IPS-20b (cell line): ENCODE measurements at regions not wholly inside any gene's neighbourhood (a gene's known extent, or its start where the extent isn't known, plus 50 kb on each side); places are given as distances from the start of the nearest gene placed in this dataset.

Experiments used
- H3K27ac ChIP-seq: one replicate; pipeline ENCODE4 v1.5.1; 2013; ENCODE audit warnings: low read length
- H3K27me3 ChIP-seq: 2 replicates; pipeline ENCODE4 v1.6.1; 2013; ENCODE audit warnings: mild to moderate bottlenecking, low read length, inconsistent platforms; ENCODE audit not compliant: insufficient read depth
- H3K36me3 ChIP-seq: 2 replicates; pipeline ENCODE4 v1.6.1; 2013; ENCODE audit warnings: low read depth, mild to moderate bottlenecking, inconsistent platforms, low read length, moderate library complexity; ENCODE audit not compliant: insufficient read depth
- H3K4me1 ChIP-seq: 2 replicates; pipeline ENCODE4 v1.6.1; 2013; ENCODE audit warnings: mild to moderate bottlenecking, control low read depth, inconsistent platforms, low read length, moderate library complexity; ENCODE audit not compliant: insufficient read depth
- H3K4me3 ChIP-seq: 2 replicates; pipeline ENCODE4 v1.5.1; 2013; ENCODE audit warnings: mild to moderate bottlenecking, low read length, inconsistent platforms
- H3K9ac ChIP-seq: 2 replicates; pipeline ENCODE4 v1.6.1; 2013; ENCODE audit warnings: low read depth, mild to moderate bottlenecking, inconsistent platforms, low read length, moderate library complexity
- H3K9me3 ChIP-seq: 2 replicates; pipeline ENCODE4 v1.6.1; 2013; ENCODE audit warnings: mild to moderate bottlenecking, low read depth, low read length, inconsistent platforms; ENCODE audit not compliant: insufficient read depth

- Histone ChIP-seq H3K9me3 (0 out of 2 replicates have a peak, but pooled peaks cover 3% of the 10 kb centered on the region), H3K27ac (no peak overlapping the region), H3K4me1 (no peaks in the 10 kb centered on the region; the same call in 1 of the 2 replicates), H3K4me3 (no peak overlapping the region), H3K36me3 (no peaks in the 10 kb centered on the region), H3K9ac (no peak overlapping the region), H3K27me3 (no peaks in the 10 kb centered on the region)
Measured at GRCh38 chr3:34925851-34926250, 713.5 kb upstream of the ARPP21 start.

- no peaks in the 10 kb centered on the region for H3K4me1 ChIP-seq
- H3K4me3 ChIP-seq = no peak overlapping the region
- no peaks in the 10 kb centered on the region for H3K27me3 ChIP-seq
- H3K9ac ChIP-seq = no peak overlapping the region
- no peak overlapping the region for H3K27ac ChIP-seq
- 0 out of 2 replicates have a peak, but pooled peaks cover 4% of the 10 kb centered on the region for H3K9me3 ChIP-seq
- H3K36me3 ChIP-seq = no peaks in the 10 kb centered on the region
Measured at GRCh38 chr3:34929036-34929435, 710.3 kb upstream of the ARPP21 start.

- Histone ChIP-seq H3K9ac (no peak overlapping the region), H3K27ac (no peak overlapping the region), H3K27me3 (no peaks in the 10 kb centered on the region), H3K4me3 (no peak overlapping the region), H3K9me3 (peaks cover 10% of the 10 kb centered on the region; the same call in 1 of the 2 replicates), H3K36me3 (no peaks in the 10 kb centered on the region), H3K4me1 (no peaks in the 10 kb centered on the region)
Measured at GRCh38 chr3:34934660-34935059, 704.7 kb upstream of the ARPP21 start.

GRCh38 chr3:34938784-34939183 lies 700.5 kb upstream of the ARPP21 start:
- Histone ChIP-seq H3K4me1 (no peaks in the 10 kb centered on the region), H3K36me3 (no peaks in the 10 kb centered on the region), H3K9ac (no peak overlapping the region), H3K27ac (no peak overlapping the region), H3K4me3 (no peak overlapping the region), H3K9me3 (peaks cover 6% of the 10 kb centered on the region; the same call in 1 of the 2 replicates), H3K27me3 (no peaks in the 10 kb centered on the region)

DNA sequence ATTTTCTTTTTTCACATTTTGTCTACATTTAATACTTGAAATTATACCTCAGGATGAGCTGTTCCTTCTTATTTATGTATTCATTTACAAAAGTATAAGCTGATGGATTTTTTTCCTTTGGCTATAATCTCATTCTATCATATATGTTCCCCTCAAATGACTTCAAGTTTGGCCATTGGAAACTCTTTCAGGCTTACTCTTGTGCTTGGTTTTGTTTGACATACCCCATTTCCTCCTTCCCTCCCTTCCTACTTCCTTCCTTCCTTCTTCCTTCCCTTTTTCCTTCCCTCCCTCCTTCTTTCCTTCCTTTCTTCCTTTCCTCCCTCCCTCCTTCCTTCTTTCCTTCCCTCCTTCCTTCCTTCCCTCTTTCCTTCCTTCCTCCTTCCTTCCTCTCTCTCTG lies 697.1 kb upstream of the ARPP21 start:
- no peak overlapping the region for H3K27ac ChIP-seq
- H3K9ac ChIP-seq = no peak overlapping the region
- no peaks in the 10 kb centered on the region for H3K4me1 ChIP-seq
- no peaks in the 10 kb centered on the region for H3K27me3 ChIP-seq
- peaks cover 6% of the 10 kb centered on the region; the same call in 1 of the 2 replicates for H3K9me3 ChIP-seq
- no peak overlapping the region for H3K4me3 ChIP-seq
- no peaks in the 10 kb centered on the region for H3K36me3 ChIP-seq

GRCh38 chr3:34947834-34948233 lies 691.5 kb upstream of the ARPP21 start:
- Histone ChIP-seq H3K27me3 (no peaks in the 10 kb centered on the region), H3K27ac (no peak overlapping the region), H3K4me1 (peaks cover 6% of the 10 kb centered on the region; the same call in 1 of the 2 replicates), H3K4me3 (no peak overlapping the region), H3K9me3 (no peaks in the 10 kb centered on the region), H3K36me3 (no peaks in the 10 kb centered on the region), H3K9ac (no peak overlapping the region)

GRCh38 chr3:34948517-34948916 lies 690.8 kb upstream of the ARPP21 start:
- Histone ChIP-seq H3K9ac (no peak overlapping the region), H3K27ac (no peak overlapping the region), H3K27me3 (no peaks in the 10 kb centered on the region), H3K4me3 (no peak overlapping the region), H3K9me3 (no peaks in the 10 kb centered on the region), H3K36me3 (no peaks in the 10 kb centered on the region), H3K4me1 (peaks cover 6% of the 10 kb centered on the region; the same call in 1 of the 2 replicates)

- no peaks in the 10 kb centered on the region for H3K36me3 ChIP-seq
- H3K27ac ChIP-seq = no peak overlapping the region
- H3K4me3 ChIP-seq = no peak overlapping the region
- no peak overlapping the region for H3K9ac ChIP-seq
- H3K4me1 ChIP-seq = no peaks in the 10 kb centered on the region
- no peaks in the 10 kb centered on the region for H3K27me3 ChIP-seq
- H3K9me3 ChIP-seq = no peaks in the 10 kb centered on the region
Measured at GRCh38 chr3:34955680-34956079, 683.6 kb upstream of the ARPP21 start.

GRCh38 chr3:34956511-34956910 lies 682.8 kb upstream of the ARPP21 start:
- no peak overlapping the region for H3K4me3 ChIP-seq
- H3K9me3 ChIP-seq = no peaks in the 10 kb centered on the region
- H3K4me1 ChIP-seq = no peaks in the 10 kb centered on the region
- no peaks in the 10 kb centered on the region for H3K27me3 ChIP-seq
- H3K36me3 ChIP-seq = no peaks in the 10 kb centered on the region
- H3K9ac ChIP-seq = no peak overlapping the region
- H3K27ac ChIP-seq = no peak overlapping the region

GRCh38 chr3:34957677-34958076 lies 681.6 kb upstream of the ARPP21 start:
- Histone ChIP-seq H3K9me3 (no peaks in the 10 kb centered on the region), H3K36me3 (no peaks in the 10 kb centered on the region), H3K4me3 (no peak overlapping the region), H3K27ac (no peak overlapping the region), H3K9ac (no peak overlapping the region), H3K27me3 (no peaks in the 10 kb centered on the region), H3K4me1 (no peaks in the 10 kb centered on the region)

DNA sequence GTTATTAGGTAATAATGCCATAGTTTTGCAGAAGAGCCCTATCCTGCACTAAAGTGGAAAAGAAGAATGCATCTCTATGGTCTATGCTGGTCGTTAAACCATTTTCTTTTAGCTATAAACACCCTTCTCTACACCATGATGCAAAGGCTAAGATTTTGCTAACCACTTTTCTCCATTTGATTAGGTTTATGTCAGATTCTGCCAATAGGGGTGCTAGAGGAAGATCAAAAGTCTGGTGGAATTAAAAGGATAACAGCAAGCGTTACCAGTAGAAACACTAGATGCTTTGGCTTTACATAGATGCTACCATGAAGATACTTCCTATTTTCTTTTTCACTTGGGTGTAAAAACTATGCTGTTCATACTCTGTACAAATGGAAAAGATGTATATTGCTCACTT lies 669.8 kb upstream of the ARPP21 start:
- Histone ChIP-seq H3K9me3 (no peaks in the 10 kb centered on the region), H3K27ac (no peak overlapping the region), H3K4me1 (no peaks in the 10 kb centered on the region), H3K4me3 (no peak overlapping the region), H3K9ac (no peak overlapping the region), H3K36me3 (no peaks in the 10 kb centered on the region), H3K27me3 (no peaks in the 10 kb centered on the region)

GRCh38 chr3:34972481-34972880 lies 666.8 kb upstream of the ARPP21 start:
- no peak overlapping the region for H3K9ac ChIP-seq
- H3K27ac ChIP-seq = no peak overlapping the region

More at GRCh38 chr3:34972481-34972880, 666.8 kb upstream of the ARPP21 start:
- Histone ChIP-seq H3K4me3 (no peak overlapping the region), H3K27me3 (no peaks in the 10 kb centered on the region), H3K36me3 (no peaks in the 10 kb centered on the region), H3K4me1 (no peaks in the 10 kb centered on the region), H3K9me3 (no peaks in the 10 kb centered on the region)
